ENCODE measurements at regions not wholly inside any gene's neighbourhood (a gene's known extent, or its start where the extent isn't known, plus 50 kb on each side); places are given as distances from the start of the nearest gene placed in this dataset.

GRCh38 chr1:83086986-83087512, 911.9 kb downstream of the TTLL7 start:
- TF ChIP-seq CTCF (conservative IDR thresholded peaks at IDR 0.05; ENCODE audit: low read depth, low read length) (no peak), POLR2A (IDR thresholded peaks at IDR 0.05; ENCODE audit: low read depth, low read length) (no peak), MAFK (IDR thresholded peaks at IDR 0.05; ENCODE audit: low read depth, low read length) (no peak), FOS (IDR thresholded peaks at IDR 0.05; ENCODE audit: low read depth, low read length) (no peak), CHD1 (IDR thresholded peaks at IDR 0.05; ENCODE audit: low read depth, low read length) (no peak), RFX5 (IDR thresholded peaks at IDR 0.05; ENCODE audit: low read depth, low read length) (no peak), MAZ (IDR thresholded peaks at IDR 0.05; ENCODE audit: borderline replicate concordance, low read depth, low read length) (no peak), SMC3 (IDR thresholded peaks at IDR 0.05; ENCODE audit: low read depth, low read length) (no peak), ELK1 (IDR thresholded peaks at IDR 0.05; ENCODE audit: borderline replicate concordance, low read depth, low read length) (no peak), USF2 (IDR thresholded peaks at IDR 0.05; ENCODE audit: low read depth, low read length) (no peak), RAD21 (IDR thresholded peaks at IDR 0.05; ENCODE audit: low read length) (no peak)
